AG04449 (cell line): ENCODE measurements at regions not wholly inside any gene's neighbourhood (a gene's known extent, or its start where the extent isn't known, plus 50 kb on each side); places are given as distances from the start of the nearest gene placed in this dataset.

Source experiments
- CTCF ChIA-PET: fragments of 350-600 bp; formaldehyde crosslinking; extraction: SDS; loops from one replicate; lab custom pipeline; 2021; ENCODE audit warnings: antibody characterized with exemption; lab: Yijun Ruan, JAX
- POLR2A ChIA-PET: fragments of 400-600, 350-600 bp; formaldehyde crosslinking; extraction: SDS; loops from one replicate; lab custom pipeline; 2020; ENCODE audit warnings: antibody characterized with exemption, inconsistent platforms; lab: Yijun Ruan, JAX
- DNase-seq: peaks from one replicate; pipeline ENCODE4 v3.0.0-alpha.2; 2010; ENCODE audit warnings: low read depth, low spot score
- H3K4me3 ChIP-seq: 2 replicates; pipeline ENCODE4 v1.5.1; 2011; ENCODE audit warnings: low read depth, mild to moderate bottlenecking, control low read depth, low read length
- TF ChIP-seq, protein P1 (sequence below): IDR thresholded peaks from one replicate; pipeline ENCODE4 v1.5.1; 2011; ENCODE audit warnings: mild to moderate bottlenecking, moderate library complexity, low read length, control low read depth, inconsistent platforms; ENCODE audit not compliant: insufficient read depth; ENCODE audit errors: missing control alignments

DNA sequence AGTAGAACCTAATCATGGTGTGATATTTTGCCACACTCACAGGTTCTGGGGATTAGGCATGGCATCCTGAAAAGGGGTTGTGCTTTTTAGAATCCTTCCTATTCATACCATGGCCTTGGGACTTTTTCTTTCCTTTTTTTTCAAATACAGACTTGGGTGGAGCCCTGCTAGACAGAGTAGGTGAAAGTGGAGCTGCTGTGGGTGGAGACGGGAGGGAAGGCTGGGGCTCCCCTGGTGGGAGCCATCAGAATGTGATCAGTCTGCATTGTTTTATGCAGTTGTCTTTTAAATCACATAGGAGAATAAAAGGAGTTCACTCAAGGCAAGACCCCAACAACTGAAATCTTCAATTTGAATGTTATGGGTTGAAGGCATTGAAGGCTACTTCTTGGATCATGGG is 130.2 kb downstream of the VAPA start:
- no peak for DNase-seq
- POLR2A ChIA-PET, result no interaction called here
- CTCF ChIA-PET, result interaction anchor here (1.9 kb wide), 1 partner anchor 12 kb away, joined by 4 read pairs; no protein-coding TSS in a partner anchor
- no peak overlapping the region for H3K4me3 ChIP-seq
- TF ChIP-seq, protein P1, sequence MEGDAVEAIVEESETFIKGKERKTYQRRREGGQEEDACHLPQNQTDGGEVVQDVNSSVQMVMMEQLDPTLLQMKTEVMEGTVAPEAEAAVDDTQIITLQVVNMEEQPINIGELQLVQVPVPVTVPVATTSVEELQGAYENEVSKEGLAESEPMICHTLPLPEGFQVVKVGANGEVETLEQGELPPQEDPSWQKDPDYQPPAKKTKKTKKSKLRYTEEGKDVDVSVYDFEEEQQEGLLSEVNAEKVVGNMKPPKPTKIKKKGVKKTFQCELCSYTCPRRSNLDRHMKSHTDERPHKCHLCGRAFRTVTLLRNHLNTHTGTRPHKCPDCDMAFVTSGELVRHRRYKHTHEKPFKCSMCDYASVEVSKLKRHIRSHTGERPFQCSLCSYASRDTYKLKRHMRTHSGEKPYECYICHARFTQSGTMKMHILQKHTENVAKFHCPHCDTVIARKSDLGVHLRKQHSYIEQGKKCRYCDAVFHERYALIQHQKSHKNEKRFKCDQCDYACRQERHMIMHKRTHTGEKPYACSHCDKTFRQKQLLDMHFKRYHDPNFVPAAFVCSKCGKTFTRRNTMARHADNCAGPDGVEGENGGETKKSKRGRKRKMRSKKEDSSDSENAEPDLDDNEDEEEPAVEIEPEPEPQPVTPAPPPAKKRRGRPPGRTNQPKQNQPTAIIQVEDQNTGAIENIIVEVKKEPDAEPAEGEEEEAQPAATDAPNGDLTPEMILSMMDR, result no peak

DNA sequence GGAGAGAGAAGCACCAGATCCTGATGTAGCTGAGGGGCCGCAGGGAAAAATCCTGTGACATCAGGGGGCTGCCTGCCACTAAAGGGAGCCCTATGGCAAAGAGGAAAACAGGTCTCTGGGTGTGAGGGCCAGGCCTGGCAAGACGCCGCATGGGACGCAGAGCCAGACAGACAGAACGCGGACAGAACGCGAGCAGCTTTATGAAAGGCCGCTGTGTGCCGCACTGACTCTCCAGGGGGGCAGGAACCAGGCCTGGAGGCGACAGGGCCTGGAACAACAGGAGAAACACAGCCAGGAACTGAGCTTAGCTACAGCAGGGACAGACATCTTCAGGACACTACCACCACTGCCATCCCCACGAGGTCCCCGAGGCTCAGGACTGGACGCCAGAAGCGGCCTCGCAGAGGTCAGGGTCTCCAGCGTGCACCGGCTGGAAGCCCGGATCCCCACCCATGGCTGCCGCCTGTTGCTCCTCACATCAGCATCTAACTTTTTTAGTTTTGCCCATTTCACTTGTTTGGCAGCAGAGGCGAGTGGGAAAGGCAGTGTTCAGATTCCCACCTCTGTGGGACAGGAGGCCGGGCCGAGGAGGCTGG is 131.6 kb downstream of the VAPA start:
- TF ChIP-seq, protein P1, result no peak
- ChIA-PET POLR2A (no interaction called here), CTCF (interaction anchor here (0.8 kb wide), 1 partner anchor 10 kb away, joined by 3 read pairs; no protein-coding TSS in a partner anchor)
- DNase-seq, result no peak
- no peak overlapping the region for H3K4me3 ChIP-seq

DNA sequence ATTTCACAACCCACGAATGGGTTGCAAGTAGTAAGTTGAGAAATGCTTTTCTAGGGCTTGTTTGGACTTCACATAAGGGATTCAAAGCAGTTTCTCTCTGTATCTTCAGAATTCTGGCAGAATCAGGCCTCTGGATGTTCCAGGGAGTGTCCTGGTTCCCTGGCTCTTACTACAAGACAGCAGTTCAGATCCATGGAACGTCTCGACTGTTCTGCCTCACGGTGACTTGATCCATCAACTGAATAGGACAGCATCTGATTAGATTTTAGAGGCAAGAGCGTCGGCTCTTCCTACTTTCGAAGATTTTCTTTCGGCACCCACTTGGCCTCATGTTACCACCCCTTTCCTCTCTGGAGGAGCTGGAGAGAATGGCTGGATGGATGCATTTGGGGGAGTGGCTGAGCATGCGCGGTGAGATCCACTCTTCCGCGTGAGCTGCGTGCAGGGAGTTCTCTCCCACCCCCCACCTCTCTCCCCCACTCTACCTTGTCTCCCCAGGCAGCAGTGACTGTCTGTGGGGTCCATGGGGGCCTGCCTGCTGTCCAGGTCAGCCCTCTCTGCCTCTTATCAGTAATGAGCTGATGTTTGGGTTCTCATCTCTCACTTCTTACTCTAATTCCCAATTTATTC is 132.5 kb downstream of the VAPA start:
- TF ChIP-seq, protein P1, result no peak
- ChIA-PET CTCF (interaction anchor here (1.0 kb wide), 1 partner anchor 9 kb away, joined by 3 read pairs; no protein-coding TSS in a partner anchor), POLR2A (no interaction called here)
- DNase-seq, result no peak
- H3K4me3 ChIP-seq, result no peak overlapping the region

DNA sequence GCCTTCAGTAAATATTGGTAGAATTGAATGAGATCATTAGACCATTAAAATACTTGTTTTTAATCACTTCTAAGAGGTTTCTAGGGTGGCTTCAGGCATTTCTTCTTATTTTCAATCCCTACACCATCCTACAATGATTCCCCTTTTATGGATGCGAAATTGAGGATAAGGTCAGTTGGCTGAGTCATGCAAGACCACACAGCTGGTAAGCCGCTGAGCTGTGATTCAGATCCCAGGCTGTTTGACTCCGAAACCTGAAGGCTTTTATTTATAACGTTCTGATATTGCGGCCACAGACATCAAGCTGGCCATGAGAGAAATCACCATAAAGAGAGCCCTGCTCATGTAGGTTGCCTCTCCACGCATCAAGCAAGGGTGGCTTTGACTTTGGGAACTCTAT is 133.4 kb downstream of the VAPA start:
- ChIA-PET CTCF (interaction anchor here (1.0 kb wide), 1 partner anchor 8 kb away, joined by 3 read pairs; no protein-coding TSS in a partner anchor), POLR2A (interaction anchor here (0.5 kb wide), 1 partner anchor 43 kb away, joined by 3 read pairs; no protein-coding TSS in a partner anchor)
- no peak for DNase-seq
- no peak overlapping the region for H3K4me3 ChIP-seq
- TF ChIP-seq, protein P1, result no peak

DNA sequence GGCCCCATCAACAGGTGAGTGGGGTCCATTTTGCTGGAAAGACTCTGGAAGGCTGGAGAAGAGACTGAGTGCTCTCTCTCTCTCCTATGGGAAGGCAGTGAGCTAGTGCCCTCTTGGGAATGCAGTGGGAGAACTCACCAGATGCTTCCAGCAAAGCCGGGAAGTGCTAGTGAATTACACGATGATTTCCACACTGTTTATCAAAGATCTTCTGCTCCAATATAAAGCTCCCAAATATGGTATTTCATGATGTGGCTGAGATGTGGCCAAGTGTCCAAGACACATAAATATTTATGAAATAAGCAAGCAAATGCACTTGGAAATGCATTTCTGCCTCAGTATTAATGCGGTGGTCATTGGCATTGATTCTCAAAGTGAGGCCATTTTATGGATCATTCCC is 135.9 kb downstream of the VAPA start:
- CTCF ChIA-PET, result no interaction called here
- POLR2A ChIA-PET, result no interaction called here
- TF ChIP-seq, protein P1, result no peak
- no peak for DNase-seq
- no peak overlapping the region for H3K4me3 ChIP-seq

DNA sequence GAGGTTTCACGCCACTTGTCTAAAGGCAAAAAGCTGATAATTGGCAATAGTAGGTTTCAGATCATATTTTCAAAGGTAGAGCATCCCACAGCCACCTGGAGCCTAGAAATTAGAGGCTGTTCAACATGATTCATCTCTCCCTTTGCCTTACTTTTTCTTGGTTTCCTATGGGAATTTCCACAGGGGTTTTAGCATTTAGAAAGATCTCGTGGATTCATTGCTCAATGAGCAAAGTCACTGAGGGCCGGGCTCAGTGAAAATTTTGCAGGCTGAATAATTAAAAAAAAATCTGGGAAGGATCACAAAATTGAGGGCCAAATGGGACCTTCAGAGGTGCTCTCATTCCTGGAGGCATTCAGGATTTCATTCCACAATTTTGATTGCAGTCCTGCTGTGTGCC is 137.1 kb downstream of the VAPA start:
- no peak for DNase-seq
- ChIA-PET CTCF (no interaction called here), POLR2A (no interaction called here)
- H3K4me3 ChIP-seq, result no peak overlapping the region
- TF ChIP-seq, protein P1, result no peak
